Right lobe of liver (tissue), 4 donors: ENCODE measurements at regions not wholly inside any gene's neighbourhood (a gene's known extent, or its start where the extent isn't known, plus 50 kb on each side); places are given as distances from the start of the nearest gene placed in this dataset.

ENCODE experiments used
- POLR2A ChIP-seq: fragments of 450-650 bp; IDR thresholded peaks from one replicate; pipeline ENCODE4 v1.6.1; 2017; ENCODE audit warnings: antibody characterized with exemption, mild to moderate bottlenecking
- TF ChIP-seq, protein P1 (sequence below), 4 donors: fragments of 200-600 bp in 3 of 4; fragments of 450-650 bp in 1 of 4; IDR thresholded peaks; one replicate each; pipeline versions ENCODE4 v1.5.1 to v1.8.0; 2016 to 2022; ENCODE audit warnings: antibody characterized with exemption in 4 of 4, mild to moderate bottlenecking in 2 of 4
- donor health status: DM: no; HTN: no; CAD: no.
- donor health status: DM: no; HTN: no; CAD: no.
- donor health status: DM: no; HTN: yes; CAD: no.

DNA sequence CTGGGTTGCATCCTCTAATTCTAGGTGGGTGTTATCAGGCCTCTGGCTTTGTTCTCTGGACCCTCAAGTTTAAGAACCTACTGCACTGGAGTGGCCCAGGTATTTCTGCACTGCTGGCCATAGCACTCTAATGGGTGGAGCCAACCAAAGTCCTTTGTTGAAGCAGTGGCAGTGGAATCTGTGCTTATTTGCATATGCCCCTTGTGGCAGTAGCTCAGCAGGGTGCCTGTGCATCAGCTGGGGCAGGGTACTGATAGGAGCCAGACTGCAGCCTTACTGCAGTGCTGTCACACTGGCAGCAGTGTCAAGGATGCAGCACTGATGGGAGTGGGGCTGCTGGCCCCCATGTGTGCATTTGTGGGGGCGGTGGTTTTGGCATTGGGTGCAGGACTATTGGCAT is 660.6 kb downstream of the LRRIQ3 start:
- TF ChIP-seq, protein P1, sequence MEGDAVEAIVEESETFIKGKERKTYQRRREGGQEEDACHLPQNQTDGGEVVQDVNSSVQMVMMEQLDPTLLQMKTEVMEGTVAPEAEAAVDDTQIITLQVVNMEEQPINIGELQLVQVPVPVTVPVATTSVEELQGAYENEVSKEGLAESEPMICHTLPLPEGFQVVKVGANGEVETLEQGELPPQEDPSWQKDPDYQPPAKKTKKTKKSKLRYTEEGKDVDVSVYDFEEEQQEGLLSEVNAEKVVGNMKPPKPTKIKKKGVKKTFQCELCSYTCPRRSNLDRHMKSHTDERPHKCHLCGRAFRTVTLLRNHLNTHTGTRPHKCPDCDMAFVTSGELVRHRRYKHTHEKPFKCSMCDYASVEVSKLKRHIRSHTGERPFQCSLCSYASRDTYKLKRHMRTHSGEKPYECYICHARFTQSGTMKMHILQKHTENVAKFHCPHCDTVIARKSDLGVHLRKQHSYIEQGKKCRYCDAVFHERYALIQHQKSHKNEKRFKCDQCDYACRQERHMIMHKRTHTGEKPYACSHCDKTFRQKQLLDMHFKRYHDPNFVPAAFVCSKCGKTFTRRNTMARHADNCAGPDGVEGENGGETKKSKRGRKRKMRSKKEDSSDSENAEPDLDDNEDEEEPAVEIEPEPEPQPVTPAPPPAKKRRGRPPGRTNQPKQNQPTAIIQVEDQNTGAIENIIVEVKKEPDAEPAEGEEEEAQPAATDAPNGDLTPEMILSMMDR (IDR thresholded peaks at IDR 0.05), result no peak
- TF ChIP-seq POLR2A, result no peak
